GM11168 (cell line): ENCODE measurements at regions not wholly inside any gene's neighbourhood (a gene's known extent, or its start where the extent isn't known, plus 50 kb on each side); places are given as distances from the start of the nearest gene placed in this dataset.

Experiments
- in situ Hi-C: fragments of 300-500 bp; cut with MboI; formaldehyde crosslinking; loops from one replicate; pipeline ENCODE4 v1.12.0; 2022; ENCODE audit warnings: low sequenced_read_pairs; ENCODE audit not compliant: unreplicated experiment

- in situ Hi-C loops = no loop called here
These were observed 187.2 kb downstream of the HLX start for GRCh38 chr1:221066351-221067001.

- in situ Hi-C loops = no loop called here
These were observed 188.5 kb downstream of the HLX start for GRCh38 chr1:221067721-221068120.

- in situ Hi-C loops = no loop called here
These were observed 190.1 kb downstream of the HLX start for GRCh38 chr1:221069178-221069903.

GRCh38 chr1:221069986-221070385 is 190.7 kb downstream of the HLX start:
- in situ Hi-C loops = no loop called here

GRCh38 chr1:221071777-221072176 is 192.5 kb downstream of the HLX start:
- in situ Hi-C loops = no loop called here

- in situ Hi-C loops = no loop called here
These were observed 193.0 kb downstream of the HLX start for GRCh38 chr1:221072214-221072613.

GRCh38 chr1:221074332-221074731 is 195.1 kb downstream of the HLX start:
- in situ Hi-C loops = no loop called here

- in situ Hi-C loops = no loop called here
These were observed 196.7 kb downstream of the HLX start for GRCh38 chr1:221075911-221076310.

- in situ Hi-C loops = no loop called here
These were observed 197.2 kb downstream of the HLX start for GRCh38 chr1:221076391-221076811.

GRCh38 chr1:221078260-221078965 is 199.2 kb downstream of the HLX start:
- in situ Hi-C loops = no loop called here

GRCh38 chr1:221083902-221084301 is 204.7 kb downstream of the HLX start:
- in situ Hi-C loops = no loop called here

- in situ Hi-C loops = no loop called here
These were observed 205.4 kb downstream of the HLX start for GRCh38 chr1:221084681-221085080.

GRCh38 chr1:221085701-221086375 is 206.6 kb downstream of the HLX start:
- in situ Hi-C loops = no loop called here

- in situ Hi-C loops = no loop called here
These were observed 208.7 kb downstream of the HLX start for GRCh38 chr1:221087919-221088318.

- in situ Hi-C loops = no loop called here
These were observed 210.0 kb downstream of the HLX start for GRCh38 chr1:221089273-221089672.

GRCh38 chr1:221089803-221090202 is 210.6 kb downstream of the HLX start:
- in situ Hi-C loops = no loop called here

- in situ Hi-C loops = no loop called here
These were observed 214.9 kb downstream of the HLX start for GRCh38 chr1:221093903-221094791.

- in situ Hi-C loops = no loop called here
These were observed 218.4 kb downstream of the HLX start for GRCh38 chr1:221097479-221098281.
